ENCODE measurements at regions not wholly inside any gene's neighbourhood (a gene's known extent, or its start where the extent isn't known, plus 50 kb on each side); places are given as distances from the start of the nearest gene placed in this dataset.

- intact Hi-C loops (cut with micrococcal nuclease), result no loop called here
These were observed 55.7 kb downstream of the CXCR4 start for GRCh38 chr2:136062066-136062837.

DNA sequence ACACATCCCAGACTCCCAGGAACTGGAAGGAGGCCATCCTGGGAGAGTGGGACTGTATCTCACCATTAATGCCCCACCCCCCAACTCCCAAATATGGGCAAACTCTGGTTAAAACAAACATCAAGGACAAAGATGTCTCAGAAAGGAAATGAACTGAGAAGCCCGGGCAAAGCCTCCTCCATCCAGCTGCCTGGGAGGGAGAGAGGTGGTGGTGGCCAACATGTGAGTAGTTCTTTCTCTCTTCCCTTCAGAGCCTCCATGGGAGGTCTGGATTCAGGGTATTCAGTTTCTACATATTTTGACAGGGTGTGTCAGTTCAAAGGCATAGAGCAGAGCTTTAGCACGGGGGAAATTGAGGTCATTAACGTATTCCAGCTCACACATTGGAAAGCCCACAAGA, 57.5 kb downstream of the CXCR4 start:
- intact Hi-C loops (cut with micrococcal nuclease), result no loop called here

DNA sequence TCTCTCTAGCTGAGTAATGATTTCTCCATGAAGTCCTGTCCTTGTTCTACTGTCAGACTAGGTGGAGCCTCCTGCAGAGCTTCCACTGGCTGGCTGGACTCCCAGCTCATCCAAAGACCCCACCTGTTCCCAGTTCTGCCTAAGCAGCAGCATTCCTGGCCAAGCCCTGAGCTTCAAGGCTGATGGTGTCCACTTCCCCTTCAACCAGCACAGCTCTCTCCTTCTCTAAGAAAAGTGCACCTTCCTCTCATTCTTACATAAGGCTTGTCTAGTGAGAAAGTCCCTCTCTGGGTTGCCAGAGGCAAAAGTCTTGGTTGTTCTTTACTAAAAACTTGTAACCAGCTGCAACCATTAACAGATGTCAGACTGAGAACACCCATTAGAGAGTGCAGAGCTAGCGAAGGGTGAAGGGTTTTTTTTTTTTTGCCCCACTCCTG, 58.9 kb downstream of the CXCR4 start:
- intact Hi-C loops (cut with micrococcal nuclease), result loop anchor here (5.0 kb wide), 2 partner anchors 223 to 303 kb away; no protein-coding TSS in a partner anchor

GRCh38 chr2:136058262-136058661, 59.7 kb downstream of the CXCR4 start:
- intact Hi-C loops (cut with micrococcal nuclease), result loop anchor here (5.0 kb wide), 2 partner anchors 224 to 304 kb away; no protein-coding TSS in a partner anchor

DNA sequence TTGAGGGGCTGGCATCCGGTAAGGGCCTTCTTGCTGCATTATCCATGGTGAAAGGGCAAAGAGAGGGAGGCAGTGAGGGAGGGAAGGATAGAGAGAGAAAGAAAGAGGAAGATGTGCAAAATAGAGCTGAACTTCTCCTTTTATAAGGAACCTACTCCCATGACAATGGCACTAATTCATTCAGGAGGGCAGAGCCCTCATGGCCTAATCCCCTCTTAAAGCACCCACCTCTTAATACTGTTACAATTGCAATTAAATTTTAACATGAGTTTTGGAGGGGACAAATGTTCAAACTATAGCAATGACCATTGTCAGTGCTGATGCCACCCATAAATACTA, 60.2 kb downstream of the CXCR4 start:
- intact Hi-C loops (cut with micrococcal nuclease), result loop anchor here (1.0 to 5.0 kb wide), 17 partner anchors 8 to 1139 kb away; partner anchors contain the start of genes CCNT2, R3HDM1, RAB3GAP1 and UBXN4

DNA sequence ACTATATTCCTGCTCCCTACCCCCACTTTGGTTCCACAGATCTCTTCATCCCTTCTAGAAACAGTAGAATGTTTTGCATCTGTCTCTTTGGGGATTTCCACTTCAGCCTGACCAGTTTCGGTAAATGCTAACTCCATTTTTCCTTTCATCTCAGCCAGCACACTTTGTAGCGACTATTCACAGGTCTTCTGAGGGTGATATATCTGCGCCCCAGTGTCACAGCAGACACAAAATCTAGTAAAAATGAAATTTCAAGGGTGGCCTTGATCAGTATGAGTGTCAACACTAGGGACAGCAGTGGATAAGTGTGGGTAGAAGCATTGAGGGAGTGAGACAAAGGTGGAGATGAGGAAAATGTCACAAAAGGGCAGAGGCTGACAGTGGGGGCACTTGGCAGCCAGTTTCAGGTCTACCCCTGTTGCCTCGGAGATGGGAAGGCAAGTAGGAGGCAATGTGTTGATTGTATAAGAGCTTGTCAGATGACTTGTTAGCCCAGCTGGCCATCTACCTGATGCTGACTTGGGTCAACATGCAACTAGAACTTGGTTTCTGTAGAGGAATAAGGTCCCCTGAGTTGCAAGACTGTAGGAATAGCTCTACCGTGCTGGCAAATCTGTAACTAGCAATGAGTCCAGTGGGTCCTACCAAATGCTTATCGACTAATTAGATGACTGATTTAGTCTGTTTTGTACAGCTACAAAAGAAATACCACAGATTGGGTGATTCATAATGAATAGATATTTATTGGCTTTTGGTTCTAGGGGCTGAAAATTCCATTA, 60.7 kb downstream of the CXCR4 start:
- intact Hi-C loops (cut with micrococcal nuclease), result loop anchor here (1.0 to 5.0 kb wide), 17 partner anchors 8 to 1138 kb away; partner anchors contain the start of genes CCNT2, R3HDM1, RAB3GAP1 and UBXN4

DNA sequence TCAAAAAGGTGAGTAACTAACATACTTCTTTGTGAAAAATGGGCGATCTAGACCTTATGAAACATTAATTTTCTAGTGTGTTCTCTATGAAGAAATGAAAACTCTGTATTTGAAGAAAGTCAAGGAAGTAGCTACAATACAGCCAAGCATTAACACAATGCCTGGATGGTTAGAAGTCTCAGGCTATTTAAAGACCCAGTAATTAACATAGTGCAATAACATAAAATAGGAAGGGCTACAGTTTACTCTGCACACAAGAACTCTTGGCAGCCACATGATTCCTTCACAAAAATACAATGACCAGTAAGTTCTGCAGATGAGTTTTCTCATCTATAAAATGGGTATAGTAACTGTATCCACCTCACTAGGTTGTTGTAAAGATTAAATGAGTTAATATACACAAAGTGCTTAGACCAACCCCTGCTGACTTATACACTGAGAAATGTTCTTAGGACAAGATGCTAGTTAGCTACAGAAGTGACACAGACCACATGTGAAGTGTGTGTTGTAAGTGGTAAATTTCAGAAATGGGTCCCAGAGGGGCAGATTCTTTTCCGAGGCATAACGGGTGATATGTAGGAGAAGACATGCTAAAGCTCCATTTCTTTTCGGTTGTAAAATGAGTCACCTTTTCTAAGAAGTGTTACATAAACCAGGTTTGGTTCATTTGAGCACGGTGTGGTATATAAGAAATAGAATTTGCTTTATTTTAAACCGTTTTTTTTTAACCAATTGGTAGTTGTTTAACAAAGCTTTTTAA, 61.8 kb downstream of the CXCR4 start:
- intact Hi-C loops (cut with micrococcal nuclease), result loop anchor here (1.0 to 5.0 kb wide), 15 partner anchors 31 to 1137 kb away; partner anchors contain the start of genes CCNT2, DARS1, R3HDM1 and RAB3GAP1

DNA sequence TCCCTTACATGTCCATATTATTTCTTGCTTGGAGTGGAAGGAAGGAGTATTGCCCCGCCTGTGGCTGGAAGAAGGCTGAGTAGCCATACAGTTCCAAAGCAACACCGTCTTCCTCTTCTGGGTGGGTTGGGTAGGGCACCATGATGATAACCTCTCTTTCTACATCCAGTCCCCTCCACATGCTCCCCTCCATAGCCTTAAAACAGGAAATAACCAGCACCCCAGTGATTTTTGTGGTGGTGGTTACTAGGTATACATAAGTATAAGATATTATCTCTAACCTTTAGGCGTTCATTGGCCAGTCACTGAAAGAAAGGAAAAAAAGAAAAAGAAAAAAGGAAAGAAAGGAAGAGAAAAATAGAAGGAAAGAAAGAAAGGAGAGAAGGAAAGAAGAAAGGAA, 63.1 kb downstream of the CXCR4 start:
- intact Hi-C loops (cut with micrococcal nuclease), result loop anchor here (5.0 kb wide), 2 partner anchors 227 to 307 kb away; no protein-coding TSS in a partner anchor

GRCh38 chr2:136052369-136053362, 65.3 kb downstream of the CXCR4 start:
- intact Hi-C loops (cut with micrococcal nuclease), result loop anchor here (1.0 kb wide), 1 partner anchor 44 kb away; no protein-coding TSS in a partner anchor

DNA sequence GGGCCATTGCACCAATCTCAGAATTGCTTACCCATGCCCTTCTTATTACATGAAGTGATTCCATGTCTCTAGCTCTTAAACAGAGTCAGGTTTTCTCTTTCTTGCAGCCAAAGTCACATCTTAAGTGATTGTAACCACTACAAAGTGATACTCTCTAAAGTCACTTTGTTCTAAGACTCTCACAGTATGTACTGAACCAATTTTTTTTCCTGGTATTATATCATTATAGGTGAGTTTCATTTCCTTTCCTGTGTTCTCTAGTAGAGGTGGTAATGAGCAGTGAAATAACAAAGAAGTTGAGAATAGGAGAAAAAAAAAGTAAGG, 66.3 kb upstream of the DARS1 start:
- intact Hi-C loops (cut with micrococcal nuclease), result loop anchor here (1.0 to 2.0 kb wide), 3 partner anchors 65 to 89 kb away; partner anchors contain the start of gene DARS1

GRCh38 chr2:136051001-136051724, 65.7 kb upstream of the DARS1 start:
- intact Hi-C loops (cut with micrococcal nuclease), result loop anchor here (1.0 to 2.0 kb wide), 3 partner anchors 65 to 88 kb away; partner anchors contain the start of gene DARS1

DNA sequence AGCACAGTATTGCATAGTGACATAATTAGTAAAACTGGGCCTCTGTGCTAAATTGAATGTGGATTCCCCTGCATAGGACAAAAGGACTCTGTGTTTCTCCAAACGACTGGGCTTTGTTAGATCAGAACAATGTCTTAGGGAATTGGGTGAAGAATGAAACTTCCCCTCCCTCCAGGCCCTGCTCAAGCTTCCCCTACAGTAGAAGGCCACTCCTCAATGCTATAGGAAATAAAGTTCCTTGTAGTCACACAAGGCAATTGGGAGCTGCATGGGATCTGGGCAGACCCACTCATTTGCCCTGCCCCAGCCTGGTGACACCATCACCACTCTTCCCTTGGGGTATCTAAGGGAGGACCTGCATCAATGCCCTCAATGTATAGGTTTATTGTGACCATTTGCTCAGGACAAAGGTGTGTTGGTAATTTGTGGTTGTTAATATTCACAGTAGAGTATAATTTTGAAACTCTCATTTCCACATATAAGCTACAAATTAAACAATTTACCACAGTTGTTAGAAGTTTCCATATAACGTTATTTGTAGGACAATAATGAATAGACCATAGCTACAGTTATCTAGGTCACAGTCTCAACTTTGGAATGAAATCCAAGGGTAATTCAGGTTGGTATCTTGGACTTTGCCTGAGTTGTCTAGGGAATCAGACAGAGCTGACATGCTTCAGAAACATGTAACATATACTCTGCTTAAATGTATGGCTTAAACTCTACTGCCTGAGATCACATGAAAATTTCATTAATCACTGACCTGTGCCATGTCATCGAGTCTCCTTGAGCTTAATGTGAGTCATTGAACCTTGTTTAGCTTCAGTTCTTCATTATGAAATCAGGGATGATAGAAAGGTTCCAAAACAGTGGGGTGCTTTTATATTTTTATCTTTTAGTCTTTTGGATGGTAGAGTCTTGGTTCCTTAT, 64.8 kb upstream of the DARS1 start:
- intact Hi-C loops (cut with micrococcal nuclease), result loop anchor here (1.0 to 2.0 kb wide), 2 partner anchors 7 to 87 kb away; no protein-coding TSS in a partner anchor

DNA sequence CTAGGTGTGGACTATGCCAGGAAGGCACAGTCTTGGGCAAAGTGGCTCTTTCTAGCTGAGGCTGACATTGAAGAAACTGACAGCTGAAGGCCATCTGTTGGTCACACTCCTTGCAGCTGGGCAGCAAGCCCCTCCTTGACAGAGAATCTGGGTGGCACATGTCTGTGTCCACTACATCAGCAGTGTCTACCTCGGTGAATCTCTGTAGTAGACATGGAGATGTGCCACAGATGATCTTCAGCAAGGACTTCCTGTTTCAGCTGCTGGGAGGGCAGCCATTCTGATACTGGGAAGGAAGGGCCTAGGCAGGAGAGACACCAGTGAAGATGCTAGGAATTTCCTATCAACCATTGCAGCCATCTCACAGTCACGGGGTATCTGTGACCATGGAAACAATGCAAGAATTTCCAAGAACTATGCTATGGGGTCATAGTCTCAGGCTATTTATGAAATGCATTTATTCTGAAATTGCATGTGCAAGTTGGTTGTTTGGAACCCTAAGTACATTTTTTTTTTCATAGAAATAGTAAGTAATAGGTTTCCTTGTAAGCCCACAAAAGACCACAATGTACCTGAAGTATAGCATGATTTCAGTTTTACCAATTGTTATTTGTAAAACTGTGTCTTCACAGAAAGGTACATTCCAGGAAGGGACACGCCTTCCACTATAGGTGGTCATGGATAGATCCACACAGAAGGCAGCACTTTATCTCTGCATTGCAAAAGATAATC, 63.8 kb upstream of the DARS1 start:
- intact Hi-C loops (cut with micrococcal nuclease), result loop anchor here (1.0 kb wide), 1 partner anchor 8 kb away; no protein-coding TSS in a partner anchor

DNA sequence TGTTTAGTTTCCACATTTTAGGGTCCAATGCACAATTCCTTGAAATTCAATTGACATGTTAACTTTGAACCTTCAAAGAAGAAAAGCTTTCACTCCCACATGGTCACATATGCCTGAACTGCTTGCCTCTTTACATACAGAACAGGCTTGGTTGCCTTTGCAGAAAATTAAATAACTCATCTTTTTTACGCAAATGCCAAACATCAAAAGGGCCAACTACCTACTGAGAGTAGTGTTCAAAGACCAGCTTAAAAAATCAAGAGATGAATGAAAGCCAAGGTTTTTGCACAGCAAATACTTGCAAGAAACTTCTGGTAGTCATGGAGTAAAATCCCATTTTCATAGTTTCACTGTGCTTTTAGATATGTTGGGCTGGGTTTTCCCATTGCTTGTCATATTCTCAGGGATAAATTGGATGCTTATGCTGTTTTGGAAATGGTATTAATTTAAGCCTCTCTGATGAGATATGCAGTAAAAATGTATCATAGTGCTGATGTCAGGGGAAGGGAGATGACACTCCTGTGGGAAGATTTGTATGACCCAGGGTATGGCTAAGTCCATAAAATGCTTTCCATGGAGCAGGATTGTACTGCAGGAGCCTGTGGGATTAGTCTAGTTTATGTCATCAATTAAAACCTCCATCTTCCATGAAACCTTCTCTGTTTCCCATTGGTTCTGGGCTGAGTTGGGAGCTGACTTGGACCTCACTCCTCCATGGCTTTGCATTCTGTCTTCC, 60.6 kb upstream of the DARS1 start:
- intact Hi-C loops (cut with micrococcal nuclease), result no loop called here

- intact Hi-C loops (cut with micrococcal nuclease), result no loop called here
These were observed 59.9 kb upstream of the DARS1 start for GRCh38 chr2:136045344-136045743.
